NB4 (cell line): ENCODE measurements at regions not wholly inside any gene's neighbourhood (a gene's known extent, or its start where the extent isn't known, plus 50 kb on each side); places are given as distances from the start of the nearest gene placed in this dataset.
"Not testable (repeated sequence)": the region's sequence is repeated elsewhere in the genome, so short reads cannot be mapped to it uniquely, and the experiment has no call there.

Source experiments
- MYC ChIP-seq: IDR thresholded peaks from 2 replicates; pipeline ENCODE4 v1.6.1; 2011; ENCODE audit warnings: low read depth, low read length
- TF ChIP-seq, protein P1 (sequence below): IDR thresholded peaks from one replicate; pipeline ENCODE4 v1.5.1; 2012; ENCODE audit warnings: low read depth, low read length

GRCh38 chr4:82279550-82279949, 94.2 kb downstream of the HNRNPD start:
- not testable (repeated sequence) for TF ChIP-seq MYC
- TF ChIP-seq, protein P1, sequence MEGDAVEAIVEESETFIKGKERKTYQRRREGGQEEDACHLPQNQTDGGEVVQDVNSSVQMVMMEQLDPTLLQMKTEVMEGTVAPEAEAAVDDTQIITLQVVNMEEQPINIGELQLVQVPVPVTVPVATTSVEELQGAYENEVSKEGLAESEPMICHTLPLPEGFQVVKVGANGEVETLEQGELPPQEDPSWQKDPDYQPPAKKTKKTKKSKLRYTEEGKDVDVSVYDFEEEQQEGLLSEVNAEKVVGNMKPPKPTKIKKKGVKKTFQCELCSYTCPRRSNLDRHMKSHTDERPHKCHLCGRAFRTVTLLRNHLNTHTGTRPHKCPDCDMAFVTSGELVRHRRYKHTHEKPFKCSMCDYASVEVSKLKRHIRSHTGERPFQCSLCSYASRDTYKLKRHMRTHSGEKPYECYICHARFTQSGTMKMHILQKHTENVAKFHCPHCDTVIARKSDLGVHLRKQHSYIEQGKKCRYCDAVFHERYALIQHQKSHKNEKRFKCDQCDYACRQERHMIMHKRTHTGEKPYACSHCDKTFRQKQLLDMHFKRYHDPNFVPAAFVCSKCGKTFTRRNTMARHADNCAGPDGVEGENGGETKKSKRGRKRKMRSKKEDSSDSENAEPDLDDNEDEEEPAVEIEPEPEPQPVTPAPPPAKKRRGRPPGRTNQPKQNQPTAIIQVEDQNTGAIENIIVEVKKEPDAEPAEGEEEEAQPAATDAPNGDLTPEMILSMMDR = not testable (repeated sequence)
